ENCODE measurements at regions not wholly inside any gene's neighbourhood (a gene's known extent, or its start where the extent isn't known, plus 50 kb on each side); places are given as distances from the start of the nearest gene placed in this dataset.

DNA sequence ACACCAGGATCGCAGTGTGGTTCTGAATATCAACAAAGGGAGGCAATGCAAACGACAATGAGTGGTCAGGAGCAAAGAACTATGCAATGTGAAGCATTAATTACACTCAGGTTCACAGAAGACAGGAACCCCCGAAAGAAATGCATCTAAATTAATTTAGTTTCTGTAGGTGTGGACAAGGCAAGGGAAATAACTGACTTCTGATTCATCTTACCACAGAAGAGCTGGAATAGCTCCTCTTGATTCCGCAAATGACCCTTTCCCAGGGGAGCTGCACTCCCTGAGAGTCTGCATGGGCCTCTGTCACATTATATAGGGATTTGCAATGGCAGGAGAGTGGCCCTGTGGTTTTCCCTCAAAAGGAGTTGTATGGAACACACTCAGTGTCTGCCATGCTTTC, 263.9 kb upstream of the APCDD1 start:
- no peaks in the 10 kb centered on the region for H3K9me3 ChIP-seq
- no peaks in the 10 kb centered on the region for H3K4me1 ChIP-seq
- H3K27me3 ChIP-seq: no peaks in the 10 kb centered on the region
- TF ChIP-seq, protein P1, sequence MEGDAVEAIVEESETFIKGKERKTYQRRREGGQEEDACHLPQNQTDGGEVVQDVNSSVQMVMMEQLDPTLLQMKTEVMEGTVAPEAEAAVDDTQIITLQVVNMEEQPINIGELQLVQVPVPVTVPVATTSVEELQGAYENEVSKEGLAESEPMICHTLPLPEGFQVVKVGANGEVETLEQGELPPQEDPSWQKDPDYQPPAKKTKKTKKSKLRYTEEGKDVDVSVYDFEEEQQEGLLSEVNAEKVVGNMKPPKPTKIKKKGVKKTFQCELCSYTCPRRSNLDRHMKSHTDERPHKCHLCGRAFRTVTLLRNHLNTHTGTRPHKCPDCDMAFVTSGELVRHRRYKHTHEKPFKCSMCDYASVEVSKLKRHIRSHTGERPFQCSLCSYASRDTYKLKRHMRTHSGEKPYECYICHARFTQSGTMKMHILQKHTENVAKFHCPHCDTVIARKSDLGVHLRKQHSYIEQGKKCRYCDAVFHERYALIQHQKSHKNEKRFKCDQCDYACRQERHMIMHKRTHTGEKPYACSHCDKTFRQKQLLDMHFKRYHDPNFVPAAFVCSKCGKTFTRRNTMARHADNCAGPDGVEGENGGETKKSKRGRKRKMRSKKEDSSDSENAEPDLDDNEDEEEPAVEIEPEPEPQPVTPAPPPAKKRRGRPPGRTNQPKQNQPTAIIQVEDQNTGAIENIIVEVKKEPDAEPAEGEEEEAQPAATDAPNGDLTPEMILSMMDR (IDR thresholded peaks at IDR 0.05): no peak
- TF ChIP-seq POLR2A (IDR thresholded peaks at IDR 0.05): no peak
- TF ChIP-seq POLR2AphosphoS5 (IDR thresholded peaks at IDR 0.05): no peak
- H3K36me3 ChIP-seq: no peaks in the 10 kb centered on the region
- no peak overlapping the region for H3K4me3 ChIP-seq
- DNase-seq (ENCODE audit: low spot score in 2 of 2): no peak
- H3K27ac ChIP-seq: no peak overlapping the region
- intact Hi-C loops (cut with DNase I; ENCODE audit: low total_unique reads): no loop called here

DNA sequence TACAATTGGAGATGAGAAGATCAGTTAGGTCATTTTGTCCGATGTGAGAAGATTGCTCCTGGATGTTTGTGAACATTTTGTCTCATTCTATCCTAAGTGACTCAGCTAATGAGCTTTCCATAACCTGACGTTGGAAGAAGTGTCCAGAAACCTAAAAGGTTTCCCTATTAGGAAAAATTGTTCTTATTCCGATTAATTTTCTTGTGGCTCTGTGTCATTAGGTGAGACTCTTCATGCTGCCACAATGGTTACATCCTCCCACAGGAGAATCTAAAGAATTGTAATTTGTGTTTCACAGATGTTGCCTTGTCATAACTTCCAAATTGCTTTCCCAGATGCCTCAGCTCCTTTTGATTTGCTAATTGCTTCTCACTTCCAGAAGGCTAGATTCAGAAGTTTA, 261.0 kb upstream of the APCDD1 start:
- H3K4me3 ChIP-seq: no peak overlapping the region
- no peaks in the 10 kb centered on the region for H3K27me3 ChIP-seq
- intact Hi-C loops (cut with DNase I; ENCODE audit: low total_unique reads): no loop called here
- H3K4me1 ChIP-seq: no peaks in the 10 kb centered on the region
- DNase-seq (ENCODE audit: low spot score in 2 of 2): no peak
- no peaks in the 10 kb centered on the region for H3K9me3 ChIP-seq
- H3K36me3 ChIP-seq: no peaks in the 10 kb centered on the region
- TF ChIP-seq, protein P1 (IDR thresholded peaks at IDR 0.05): no peak
- no peak for TF ChIP-seq POLR2AphosphoS5 (IDR thresholded peaks at IDR 0.05)
- no peak for TF ChIP-seq POLR2A (IDR thresholded peaks at IDR 0.05)
- no peak overlapping the region for H3K27ac ChIP-seq

DNA sequence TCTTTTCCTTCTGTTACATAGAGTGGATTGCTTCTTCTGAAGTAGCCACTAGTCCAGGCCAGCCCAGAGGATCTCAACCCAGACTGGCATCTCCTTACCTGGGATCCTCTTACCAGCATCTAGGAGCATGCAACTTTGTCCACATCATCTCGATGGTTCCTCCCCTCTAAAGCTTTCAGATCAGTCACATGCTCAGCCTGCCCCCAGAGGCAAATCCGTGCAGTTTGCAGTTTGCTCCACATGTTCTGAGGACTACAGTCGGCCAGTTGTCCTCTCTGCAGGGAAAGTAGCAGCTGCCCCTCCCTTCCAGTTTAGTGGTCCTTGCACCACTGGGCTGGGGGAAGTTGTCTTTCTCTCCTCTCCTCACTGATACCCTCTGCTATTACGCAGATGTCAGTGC, 259.8 kb upstream of the APCDD1 start:
- Histone ChIP-seq H3K36me3 (no peaks in the 10 kb centered on the region), H3K27me3 (no peaks in the 10 kb centered on the region), H3K27ac (no peak overlapping the region), H3K9me3 (no peaks in the 10 kb centered on the region), H3K4me3 (no peak overlapping the region), H3K4me1 (no peaks in the 10 kb centered on the region)
- intact Hi-C loops (cut with DNase I; ENCODE audit: low total_unique reads): no loop called here
- TF ChIP-seq, protein P1 (IDR thresholded peaks at IDR 0.05): no peak
- no peak for TF ChIP-seq POLR2A (IDR thresholded peaks at IDR 0.05)
- TF ChIP-seq POLR2AphosphoS5 (IDR thresholded peaks at IDR 0.05): no peak
- no peak for DNase-seq (ENCODE audit: low spot score in 2 of 2)

DNA sequence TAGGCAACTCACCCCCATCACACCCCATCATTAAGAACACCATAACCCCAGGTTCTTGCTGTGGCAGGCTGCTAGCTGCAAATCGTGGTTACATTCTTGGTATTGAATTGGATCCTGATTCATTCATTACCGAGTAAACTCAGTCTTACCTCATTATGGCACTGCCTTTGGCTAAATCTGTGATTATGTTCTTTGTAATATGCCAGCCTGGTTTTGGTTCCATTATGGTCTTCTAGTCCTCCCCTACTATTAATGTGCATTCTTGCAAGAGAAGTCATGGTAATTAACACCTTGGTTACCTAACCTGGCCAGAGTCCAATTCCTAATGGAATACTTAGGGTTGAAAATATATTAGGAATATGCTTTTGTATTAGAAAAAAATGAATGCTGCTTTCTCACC, 258.9 kb upstream of the APCDD1 start:
- H3K4me3 ChIP-seq: no peak overlapping the region
- no peaks in the 10 kb centered on the region for H3K9me3 ChIP-seq
- H3K36me3 ChIP-seq: no peaks in the 10 kb centered on the region
- intact Hi-C loops (cut with DNase I; ENCODE audit: low total_unique reads): no loop called here
- no peak overlapping the region for H3K27ac ChIP-seq
- no peaks in the 10 kb centered on the region for H3K27me3 ChIP-seq
- no peak for DNase-seq (ENCODE audit: low spot score in 2 of 2)
- TF ChIP-seq, protein P1 (IDR thresholded peaks at IDR 0.05): no peak
- TF ChIP-seq POLR2AphosphoS5 (IDR thresholded peaks at IDR 0.05): no peak
- no peak for TF ChIP-seq POLR2A (IDR thresholded peaks at IDR 0.05)
- H3K4me1 ChIP-seq: no peaks in the 10 kb centered on the region

DNA sequence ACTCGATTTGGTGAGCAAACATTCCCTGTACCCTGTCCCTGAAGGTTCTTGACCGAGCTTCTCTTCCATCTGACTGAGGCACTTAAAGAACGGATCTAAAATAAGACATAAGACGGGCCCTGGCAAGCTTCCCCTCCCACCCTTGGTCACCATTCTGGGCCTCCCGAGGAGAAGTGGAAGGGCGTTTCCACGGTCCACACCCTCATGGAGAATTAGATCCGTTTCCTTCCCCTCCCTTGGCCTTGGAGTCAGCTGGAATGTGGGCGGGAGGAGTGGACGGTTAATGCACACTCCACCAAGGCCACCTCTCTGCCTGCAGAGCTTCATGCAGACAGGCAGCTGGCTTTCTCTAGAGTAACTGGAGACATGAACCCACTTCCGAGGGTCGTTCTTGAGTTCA, 257.3 kb upstream of the APCDD1 start:
- DNase-seq (ENCODE audit: low spot score in 2 of 2): no peak
- H3K4me3 ChIP-seq: no peak overlapping the region
- H3K27ac ChIP-seq: no peak overlapping the region
- no peaks in the 10 kb centered on the region for H3K4me1 ChIP-seq
- intact Hi-C loops (cut with DNase I; ENCODE audit: low total_unique reads): no loop called here
- H3K27me3 ChIP-seq: no peaks in the 10 kb centered on the region
- TF ChIP-seq, protein P1 (IDR thresholded peaks at IDR 0.05): no peak
- TF ChIP-seq POLR2A (IDR thresholded peaks at IDR 0.05) (no peak), POLR2AphosphoS5 (IDR thresholded peaks at IDR 0.05) (no peak)
- no peaks in the 10 kb centered on the region for H3K9me3 ChIP-seq
- H3K36me3 ChIP-seq: no peaks in the 10 kb centered on the region

Measured in breast epithelium (tissue), 4 donors.